GM23248 (cell line): ENCODE measurements at regions not wholly inside any gene's neighbourhood (a gene's known extent, or its start where the extent isn't known, plus 50 kb on each side); places are given as distances from the start of the nearest gene placed in this dataset.

Source experiments
- EZH2 ChIP-seq: fragments of 200-600 bp; sonication (generic); IDR thresholded peaks from 2 replicates; pipeline ENCODE4 v1.6.1; 2018; ENCODE audit warnings: antibody characterized with exemption, mild to moderate bottlenecking; ENCODE audit not compliant: insufficient read depth, poor library complexity, severe bottlenecking
- EZH2phosphoT487 ChIP-seq: fragments of 200-600 bp; sonication (generic); IDR thresholded peaks from 2 replicates; pipeline ENCODE4 v1.6.1; 2018; ENCODE audit warnings: antibody characterized with exemption, moderate library complexity, mild to moderate bottlenecking, low read depth; ENCODE audit not compliant: insufficient read depth

- TF ChIP-seq EZH2phosphoT487 (no peak), EZH2 (no peak)
Measured at GRCh38 chr4:14294611-14295010, 667.1 kb upstream of the BOD1L1 start.
